ENCODE measurements at regions not wholly inside any gene's neighbourhood (a gene's known extent, or its start where the extent isn't known, plus 50 kb on each side); places are given as distances from the start of the nearest gene placed in this dataset.

GRCh38 chrX:51006064-51006463, 95.5 kb downstream of the BMP15 start:
- Histone ChIP-seq H3K27ac (no peak overlapping the region), H3K36me3 (no peaks in the 10 kb centered on the region), H3K4me3 (no peak overlapping the region), H3K27me3 (peaks cover 0 to 10% (median 0%) of the 10 kb centered on the region in 7 donors), H3K4me1 (no peaks in the 10 kb centered on the region), H3K9me3 (no peaks in the 10 kb centered on the region)
- no peak for TF ChIP-seq CTCF (IDR thresholded peaks at IDR 0.05)
- no peak for ATAC-seq
- no peak for DNase-seq
- intact Hi-C loops (cut with DNase I): no loop called here

GRCh38 chrX:51024106-51024696, 113.7 kb downstream of the BMP15 start:
- H3K27ac ChIP-seq: no peak overlapping the region
- no peaks in the 10 kb centered on the region for H3K4me1 ChIP-seq
- H3K4me3 ChIP-seq: no peak overlapping the region
- intact Hi-C loops (cut with DNase I): no loop called here
- ATAC-seq: no peak
- 57 to 59% methylated on average over 5 of the region's 5 CpGs for WGBS, 2 donors
- no peak for TF ChIP-seq CTCF (IDR thresholded peaks at IDR 0.05)
- no peak for DNase-seq
- H3K9me3 ChIP-seq: no peaks in the 10 kb centered on the region
- H3K27me3 ChIP-seq: peaks cover 0 to 17% (median 0%) of the 10 kb centered on the region in 7 donors
- H3K36me3 ChIP-seq: no peaks in the 10 kb centered on the region

GRCh38 chrX:51026862-51027261, 116.3 kb downstream of the BMP15 start:
- DNase-seq (no peak), ATAC-seq (no peak)
- Histone ChIP-seq H3K27me3 (peaks cover 0 to 27% (median 0%) of the 10 kb centered on the region in 7 donors), H3K9me3 (no peaks in the 10 kb centered on the region), H3K4me1 (no peaks in the 10 kb centered on the region), H3K27ac (no peak overlapping the region), H3K4me3 (no peak overlapping the region), H3K36me3 (no peaks in the 10 kb centered on the region)
- WGBS, 2 donors: 72 to 78% methylated on average over 3 of the region's 3 CpGs
- intact Hi-C loops (cut with DNase I): no loop called here
- TF ChIP-seq CTCF (IDR thresholded peaks at IDR 0.05): no peak

GRCh38 chrX:51035746-51036145, 125.2 kb downstream of the BMP15 start:
- Histone ChIP-seq H3K4me1 (no peaks in the 10 kb centered on the region), H3K9me3 (no peaks in the 10 kb centered on the region), H3K4me3 (no peak overlapping the region), H3K27me3 (peaks cover 0 to 35% (median 0%) of the 10 kb centered on the region in 7 donors), H3K36me3 (no peaks in the 10 kb centered on the region), H3K27ac (no peak overlapping the region)
- DNase-seq (no peak), ATAC-seq (no peak)
- intact Hi-C loops (cut with DNase I): no loop called here
- 81 to 86% methylated on average over 3 of the region's 3 CpGs for WGBS, 2 donors
- TF ChIP-seq CTCF (IDR thresholded peaks at IDR 0.05): no peak

Data from heart right ventricle (tissue), 16 donors.